ENCODE measurements at regions not wholly inside any gene's neighbourhood (a gene's known extent, or its start where the extent isn't known, plus 50 kb on each side); places are given as distances from the start of the nearest gene placed in this dataset.
A peak's percentile ranks its signal among the peaks of the same experiment; 100 is the strongest.

- H3K36me3 ChIP-seq (ENCODE audit: control insufficient read depth in 2 of 3, insufficient read depth in 3 of 3, low read length in 3 of 3): no peaks in the 10 kb centered on the region
- Mint-ChIP-seq H3K4me3 (no peak overlapping the region), H3K36me3 (peaks cover 0 to 40% (median 8%) of the 10 kb centered on the region in 5 donors), H3K9me3 (no peaks in the 10 kb centered on the region), H3K27ac (peak overlapping the region in 1 of 9 donors; percentile 12), H3K4me1 (no peaks in the 10 kb centered on the region), H3K27me3 (no peaks in the 10 kb centered on the region)
- H3K9me3 ChIP-seq (ENCODE audit: control insufficient read depth in 2 of 3, low read length in 3 of 3): no peaks in the 10 kb centered on the region
- POLR2A ChIA-PET: no interaction called here
- CTCF ChIA-PET: interaction anchor here (0.6 kb wide), 1 partner anchor 1314 kb away, joined by 3 read pairs; no protein-coding TSS in a partner anchor
- H3K27me3 ChIP-seq (ENCODE audit: control insufficient read depth in 2 of 2, insufficient read depth in 2 of 2, low read length in 2 of 2): no peaks in the 10 kb centered on the region
- ATAC-seq: peak; percentile 64
- intact Hi-C loops (cut with micrococcal nuclease): loop anchor here (1.0 to 10.0 kb wide), 7 partner anchors 288 to 1219 kb away; no protein-coding TSS in a partner anchor
- H3K4me3 ChIP-seq (ENCODE audit: low read length): no peak overlapping the region
- H3K4me1 ChIP-seq (ENCODE audit: control insufficient read depth in 2 of 2, insufficient read depth in 2 of 2, low read length in 2 of 2): no peaks in the 10 kb centered on the region
- DNase-seq: peak in 3 of 9 donors; percentile 5 to 13 (median 8)
- H3K27ac ChIP-seq (ENCODE audit: low read depth, low read length): no peak overlapping the region
These were observed 180.6 kb upstream of the NUDT6 start for GRCh38 chr4:123102897-123103471.

GRCh38 chr4:123104310-123105025 lies 182.1 kb upstream of the NUDT6 start:
- Mint-ChIP-seq H3K4me1 (no peaks in the 10 kb centered on the region), H3K36me3 (peaks cover 0 to 37% (median 8%) of the 10 kb centered on the region in 5 donors), H3K4me3 (no peak overlapping the region), H3K27ac (no peak overlapping the region), H3K9me3 (no peaks in the 10 kb centered on the region), H3K27me3 (no peaks in the 10 kb centered on the region)
- H3K27ac ChIP-seq (ENCODE audit: low read depth, low read length): no peak overlapping the region
- intact Hi-C loops (cut with micrococcal nuclease): loop anchor here in 1 of 2 donors (10.0 kb wide), 1 partner anchor 670 kb away; no protein-coding TSS in a partner anchor
- H3K36me3 ChIP-seq (ENCODE audit: control insufficient read depth in 2 of 3, insufficient read depth in 3 of 3, low read length in 3 of 3): no peaks in the 10 kb centered on the region
- H3K4me3 ChIP-seq (ENCODE audit: low read length): no peak overlapping the region
- no peaks in the 10 kb centered on the region for H3K27me3 ChIP-seq (ENCODE audit: control insufficient read depth in 2 of 2, insufficient read depth in 2 of 2, low read length in 2 of 2)
- ChIA-PET POLR2A (no interaction called here), CTCF (no interaction called here)
- H3K4me1 ChIP-seq (ENCODE audit: control insufficient read depth in 2 of 2, insufficient read depth in 2 of 2, low read length in 2 of 2): no peaks in the 10 kb centered on the region
- ATAC-seq (no peak), DNase-seq (no peak)
- H3K9me3 ChIP-seq (ENCODE audit: control insufficient read depth in 2 of 3, low read length in 3 of 3): no peaks in the 10 kb centered on the region

GRCh38 chr4:123105026-123105420 lies 182.6 kb upstream of the NUDT6 start:
- Histone ChIP-seq H3K36me3 (ENCODE audit: control insufficient read depth in 2 of 3, insufficient read depth in 3 of 3, low read length in 3 of 3) (no peaks in the 10 kb centered on the region), H3K27me3 (ENCODE audit: control insufficient read depth in 2 of 2, insufficient read depth in 2 of 2, low read length in 2 of 2) (no peaks in the 10 kb centered on the region), H3K27ac (ENCODE audit: low read depth, low read length) (no peak overlapping the region), H3K4me3 (ENCODE audit: low read length) (no peak overlapping the region), H3K9me3 (ENCODE audit: control insufficient read depth in 2 of 3, low read length in 3 of 3) (no peaks in the 10 kb centered on the region), H3K4me1 (ENCODE audit: control insufficient read depth in 2 of 2, insufficient read depth in 2 of 2, low read length in 2 of 2) (no peaks in the 10 kb centered on the region)
- ATAC-seq (no peak), DNase-seq (no peak)
- Mint-ChIP-seq H3K9me3 (no peaks in the 10 kb centered on the region), H3K4me3 (no peak overlapping the region), H3K27ac (no peak overlapping the region), H3K4me1 (no peaks in the 10 kb centered on the region), H3K36me3 (peaks cover 0 to 37% (median 8%) of the 10 kb centered on the region in 5 donors), H3K27me3 (no peaks in the 10 kb centered on the region)
- POLR2A ChIA-PET: no interaction called here
- CTCF ChIA-PET: no interaction called here
- intact Hi-C loops (cut with micrococcal nuclease): loop anchor here in 1 of 2 donors (10.0 kb wide), 1 partner anchor 670 kb away; no protein-coding TSS in a partner anchor

- H3K4me3 Mint-ChIP-seq: no peak overlapping the region
- intact Hi-C loops (cut with micrococcal nuclease): loop anchor here in 1 of 2 donors (10.0 kb wide), 1 partner anchor 668 kb away; no protein-coding TSS in a partner anchor
- CTCF ChIA-PET: interaction anchor here (0.9 to 1.0 kb wide), 3 partner anchors 10 to 11 kb away, joined by 3 to 5 read pairs (median 3); no protein-coding TSS in a partner anchor
- no peak for DNase-seq
- POLR2A ChIA-PET: no interaction called here
- peaks cover 0 to 42% (median 8%) of the 10 kb centered on the region in 5 donors for H3K36me3 Mint-ChIP-seq
- Histone ChIP-seq H3K4me1 (ENCODE audit: control insufficient read depth in 2 of 2, insufficient read depth in 2 of 2, low read length in 2 of 2) (no peaks in the 10 kb centered on the region), H3K27me3 (ENCODE audit: control insufficient read depth in 2 of 2, insufficient read depth in 2 of 2, low read length in 2 of 2) (no peaks in the 10 kb centered on the region), H3K27ac (ENCODE audit: low read depth, low read length) (no peak overlapping the region), H3K4me3 (ENCODE audit: low read length) (no peak overlapping the region), H3K36me3 (ENCODE audit: control insufficient read depth in 2 of 3, insufficient read depth in 3 of 3, low read length in 3 of 3) (no peaks in the 10 kb centered on the region), H3K9me3 (ENCODE audit: control insufficient read depth in 2 of 3, low read length in 3 of 3) (no peaks in the 10 kb centered on the region)
- H3K27me3 Mint-ChIP-seq: no peaks in the 10 kb centered on the region
- H3K4me1 Mint-ChIP-seq: no peaks in the 10 kb centered on the region
- no peak overlapping the region for H3K27ac Mint-ChIP-seq
- H3K9me3 Mint-ChIP-seq: peaks cover 0 to 2% (median 0%) of the 10 kb centered on the region in 11 donors
- ATAC-seq: no peak
These were observed 184.3 kb upstream of the NUDT6 start for GRCh38 chr4:123106747-123107146.

- Histone ChIP-seq H3K27ac (ENCODE audit: low read depth, low read length) (no peak overlapping the region), H3K36me3 (ENCODE audit: control insufficient read depth in 2 of 3, insufficient read depth in 3 of 3, low read length in 3 of 3) (no peaks in the 10 kb centered on the region), H3K9me3 (ENCODE audit: control insufficient read depth in 2 of 3, low read length in 3 of 3) (no peaks in the 10 kb centered on the region), H3K4me3 (ENCODE audit: low read length) (no peak overlapping the region), H3K4me1 (ENCODE audit: control insufficient read depth in 2 of 2, insufficient read depth in 2 of 2, low read length in 2 of 2) (no peaks in the 10 kb centered on the region), H3K27me3 (ENCODE audit: control insufficient read depth in 2 of 2, insufficient read depth in 2 of 2, low read length in 2 of 2) (no peaks in the 10 kb centered on the region)
- Mint-ChIP-seq H3K4me3 (no peak overlapping the region), H3K4me1 (no peaks in the 10 kb centered on the region), H3K27ac (no peak overlapping the region), H3K9me3 (peaks cover 0 to 2% (median 0%) of the 10 kb centered on the region in 11 donors), H3K27me3 (no peaks in the 10 kb centered on the region), H3K36me3 (peaks cover 0 to 41% (median 11%) of the 10 kb centered on the region in 5 donors)
- ChIA-PET CTCF (no interaction called here), POLR2A (no interaction called here)
- no peak for ATAC-seq
- no peak for DNase-seq
- intact Hi-C loops (cut with micrococcal nuclease): loop anchor here in 1 of 2 donors (10.0 kb wide), 1 partner anchor 667 kb away; no protein-coding TSS in a partner anchor
These were observed 185.3 kb upstream of the NUDT6 start for GRCh38 chr4:123107444-123108252.

GRCh38 chr4:123109139-123109538 lies 186.7 kb upstream of the NUDT6 start:
- ChIA-PET CTCF (no interaction called here), POLR2A (no interaction called here)
- Histone ChIP-seq H3K27ac (ENCODE audit: low read depth, low read length) (no peak overlapping the region), H3K36me3 (ENCODE audit: control insufficient read depth in 2 of 3, insufficient read depth in 3 of 3, low read length in 3 of 3) (no peaks in the 10 kb centered on the region), H3K4me3 (ENCODE audit: low read length) (no peak overlapping the region), H3K9me3 (ENCODE audit: control insufficient read depth in 2 of 3, low read length in 3 of 3) (no peaks in the 10 kb centered on the region), H3K27me3 (ENCODE audit: control insufficient read depth in 2 of 2, insufficient read depth in 2 of 2, low read length in 2 of 2) (no peaks in the 10 kb centered on the region), H3K4me1 (ENCODE audit: control insufficient read depth in 2 of 2, insufficient read depth in 2 of 2, low read length in 2 of 2) (no peaks in the 10 kb centered on the region)
- Mint-ChIP-seq H3K9me3 (peaks cover 0 to 6% (median 0%) of the 10 kb centered on the region in 11 donors), H3K27me3 (no peaks in the 10 kb centered on the region), H3K4me1 (no peaks in the 10 kb centered on the region), H3K36me3 (peaks cover 0 to 42% (median 22%) of the 10 kb centered on the region in 5 donors), H3K4me3 (no peak overlapping the region), H3K27ac (no peak overlapping the region)
- DNase-seq: no peak
- ATAC-seq: no peak
- intact Hi-C loops (cut with micrococcal nuclease): loop anchor here in 1 of 2 donors (10.0 kb wide), 1 partner anchor 666 kb away; no protein-coding TSS in a partner anchor

Measured in naive thymus-derived CD4-positive, alpha-beta T cell (primary cell).